HG03108 (cell line): ENCODE measurements at regions not wholly inside any gene's neighbourhood (a gene's known extent, or its start where the extent isn't known, plus 50 kb on each side); places are given as distances from the start of the nearest gene placed in this dataset.

ENCODE experiments used
- ATAC-seq: cut with Tn5 transposase; IDR thresholded peaks from one replicate; pipeline ENCODE4 v1.9.1; 2021; ENCODE audit warnings: moderate library complexity; ENCODE audit not compliant: unreplicated experiment

- ATAC-seq: no peak
Observed at GRCh38 chr5:110027527-110028322, 338.0 kb downstream of the MAN2A1 start.

- no peak for ATAC-seq
Observed at GRCh38 chr5:110031402-110032140, 341.8 kb downstream of the MAN2A1 start.

- ATAC-seq: no peak
Observed at GRCh38 chr5:110032376-110032775, 342.6 kb downstream of the MAN2A1 start.

- no peak for ATAC-seq
Observed at GRCh38 chr5:110034056-110034600, 344.4 kb downstream of the MAN2A1 start.

- no peak for ATAC-seq
Observed at GRCh38 chr5:110038297-110038997, 348.7 kb downstream of the MAN2A1 start.

- ATAC-seq: no peak
Observed at GRCh38 chr5:110040178-110040577, 350.5 kb downstream of the MAN2A1 start.

GRCh38 chr5:110043025-110043424 lies 353.3 kb downstream of the MAN2A1 start:
- no peak for ATAC-seq

- no peak for ATAC-seq
Observed at GRCh38 chr5:110045158-110045557, 355.4 kb downstream of the MAN2A1 start.

GRCh38 chr5:110048491-110048890 lies 358.8 kb downstream of the MAN2A1 start:
- no peak for ATAC-seq

GRCh38 chr5:110049816-110050215 lies 360.1 kb downstream of the MAN2A1 start:
- no peak for ATAC-seq

- ATAC-seq: no peak
Observed at GRCh38 chr5:110050640-110051345, 361.1 kb downstream of the MAN2A1 start.

GRCh38 chr5:110053205-110053604 lies 363.5 kb downstream of the MAN2A1 start:
- ATAC-seq: no peak

GRCh38 chr5:110053824-110054223 lies 364.1 kb downstream of the MAN2A1 start:
- ATAC-seq: peak; percentile 24

- ATAC-seq: peak; percentile 79
Observed at GRCh38 chr5:110054240-110054639, 364.5 kb downstream of the MAN2A1 start.

GRCh38 chr5:110055302-110055701 lies 365.6 kb downstream of the MAN2A1 start:
- no peak for ATAC-seq

GRCh38 chr5:110056580-110057114 lies 366.9 kb downstream of the MAN2A1 start:
- no peak for ATAC-seq

- ATAC-seq: no peak
Observed at GRCh38 chr5:110058175-110058574, 368.4 kb downstream of the MAN2A1 start.

GRCh38 chr5:110062246-110062645 lies 372.5 kb downstream of the MAN2A1 start:
- ATAC-seq: no peak

GRCh38 chr5:110063640-110064602 lies 374.2 kb downstream of the MAN2A1 start:
- ATAC-seq: no peak
